Natural killer cell (primary cell): ENCODE measurements at regions not wholly inside any gene's neighbourhood (a gene's known extent, or its start where the extent isn't known, plus 50 kb on each side); places are given as distances from the start of the nearest gene placed in this dataset.

Source experiments
- ATAC-seq, 3 donors: fragments of 150-1000 bp in 2 of 3; fragments of 200-7000 bp in 1 of 3; cut with Tn5 transposase; 1 replicate in 1 of 3; 2 replicates in 2 of 3; pipeline ENCODE4 v1.10.0; 2021; ENCODE audit warnings: mild to moderate bottlenecking in 2 of 3, moderate library complexity in 2 of 3
- DNase-seq, 2 donors: peaks; one replicate each; pipeline versions ENCODE4 v3.0.0 to v3.0.0-alpha.2; 2013 to 2021; ENCODE audit warnings: mixed read lengths in 1 of 2
- H3K27ac ChIP-seq: one replicate; pipeline ENCODE4 v1.5.1; 2013; ENCODE audit warnings: mild to moderate bottlenecking, low read length
- H3K27me3 ChIP-seq: one replicate; pipeline ENCODE4 v1.6.1; 2013; ENCODE audit warnings: low read length; ENCODE audit not compliant: control insufficient read depth, insufficient read depth
- H3K36me3 ChIP-seq: one replicate; pipeline ENCODE4 v1.6.1; 2013; ENCODE audit warnings: low read length; ENCODE audit not compliant: control insufficient read depth, insufficient read depth
- H3K4me1 ChIP-seq: one replicate; pipeline ENCODE4 v1.6.1; 2013; ENCODE audit warnings: low read length; ENCODE audit not compliant: control insufficient read depth, insufficient read depth
- H3K4me3 ChIP-seq: one replicate; pipeline ENCODE4 v1.5.1; 2013; ENCODE audit warnings: low read length
- H3K9me3 ChIP-seq: one replicate; pipeline ENCODE4 v1.6.1; 2013; ENCODE audit warnings: low read length; ENCODE audit not compliant: control insufficient read depth, insufficient read depth
- H3K27ac Mint-ChIP-seq, 2 donors: one replicate each; pipeline ENCODE4 v1.8.0; 2022; ENCODE audit warnings: mild to moderate bottlenecking in 2 of 2, mixed read lengths in 2 of 2, moderate library complexity in 1 of 2
- H3K27me3 Mint-ChIP-seq, 2 donors: one replicate each; pipeline ENCODE4 v1.8.0; 2022; ENCODE audit warnings: low read depth in 2 of 2, mixed read lengths in 2 of 2
- H3K36me3 Mint-ChIP-seq: one replicate; pipeline ENCODE4 v1.8.0; 2022; ENCODE audit warnings: mixed read lengths
- H3K4me1 Mint-ChIP-seq, 2 donors: one replicate each; pipeline ENCODE4 v1.8.0; 2022; ENCODE audit warnings: mixed read lengths in 2 of 2
- H3K4me3 Mint-ChIP-seq: one replicate; pipeline ENCODE4 v1.8.0; 2022; ENCODE audit warnings: mild to moderate bottlenecking, moderate library complexity, mixed read lengths
- H3K9me3 Mint-ChIP-seq, 2 donors: one replicate each; pipeline ENCODE4 v1.8.0; 2022; ENCODE audit warnings: mixed read lengths in 2 of 2
- CTCF ChIP-seq: fragments of 200-600 bp; IDR thresholded peaks from one replicate; pipeline ENCODE4 v1.8.0; 2022; ENCODE audit warnings: antibody characterized with exemption
- WGBS: methylation state at CpG from one replicate; pipeline ENCODE4 v1.1.7; 2013; ENCODE audit warnings: missing lambda C conversion rate; ENCODE audit not compliant: insufficient coverage; 5-methylcytosine and 5-hydroxymethylcytosine counted together
- intact Hi-C: fragments of 100-400 bp; cut with micrococcal nuclease; formaldehyde crosslinking; loops from one replicate; pipeline ENCODE4 v1.14.2; 2022

DNA sequence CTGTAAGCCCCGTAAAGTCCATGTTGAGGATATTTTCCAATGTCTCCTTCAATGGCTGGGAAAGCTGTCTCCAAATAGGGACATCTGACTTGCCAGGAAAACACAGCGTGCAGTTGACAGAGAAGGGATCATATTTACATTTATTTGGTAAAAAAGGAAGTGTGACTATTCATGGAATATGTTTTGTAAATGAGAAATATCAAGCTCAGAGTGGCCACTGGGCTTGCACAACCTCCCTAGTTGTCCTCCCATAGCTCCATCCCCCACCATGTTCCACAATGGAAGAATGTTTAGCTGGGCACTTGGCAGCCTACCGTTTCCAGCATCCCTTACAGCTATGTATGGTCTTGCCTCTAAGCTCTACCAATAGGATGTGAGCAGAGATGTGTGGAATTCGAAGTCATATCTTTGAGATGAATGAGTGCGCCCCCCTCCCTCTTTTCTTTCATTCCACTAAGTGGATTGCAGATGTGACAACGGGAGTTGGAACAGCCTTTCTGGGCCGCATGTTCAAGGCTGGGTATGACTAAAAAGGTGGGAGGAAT, 306.6 kb upstream of the ZMIZ1 start:
- Mint-ChIP-seq H3K4me1 (peaks cover 2% of the 10 kb centered on the region in 2 donors), H3K4me3 (no peak overlapping the region), H3K36me3 (no peaks in the 10 kb centered on the region), H3K27me3 (peaks cover 13 to 14% of the 10 kb centered on the region in 2 donors), H3K27ac (no peak overlapping the region), H3K9me3 (no peaks in the 10 kb centered on the region)
- 87% methylated on average over 5 of the region's 7 CpGs for WGBS
- H3K9me3 ChIP-seq: no peaks in the 10 kb centered on the region
- no peaks in the 10 kb centered on the region for H3K36me3 ChIP-seq
- no peak for TF ChIP-seq CTCF
- no peaks in the 10 kb centered on the region for H3K27me3 ChIP-seq
- DNase-seq (no peak), ATAC-seq (no peak)
- H3K4me1 ChIP-seq: peaks cover 8% of the 10 kb centered on the region
- H3K4me3 ChIP-seq: no peak overlapping the region
- intact Hi-C loops: no loop called here
- no peak overlapping the region for H3K27ac ChIP-seq

DNA sequence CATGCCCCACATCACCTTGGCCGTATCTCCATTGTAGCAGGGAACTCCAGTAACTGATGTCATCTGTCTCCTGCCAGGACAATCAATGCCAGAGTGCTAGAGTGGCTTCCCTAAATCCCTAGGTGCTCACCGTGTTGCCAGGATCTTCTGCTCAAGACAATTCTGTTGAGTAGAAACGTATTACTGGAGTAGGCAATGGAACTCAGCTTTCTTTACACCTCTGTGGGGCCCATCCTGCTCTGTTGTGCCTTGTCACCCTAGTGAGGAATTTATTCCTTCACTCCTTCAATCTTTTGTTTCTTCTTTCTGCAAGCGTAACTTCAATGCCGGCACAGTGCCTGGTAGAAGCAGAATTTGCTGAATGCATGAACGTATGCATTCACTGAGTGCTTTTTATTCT, 305.5 kb upstream of the ZMIZ1 start:
- Histone ChIP-seq H3K27ac (no peak overlapping the region), H3K4me3 (no peak overlapping the region), H3K9me3 (no peaks in the 10 kb centered on the region), H3K36me3 (no peaks in the 10 kb centered on the region), H3K27me3 (no peaks in the 10 kb centered on the region), H3K4me1 (no peaks in the 10 kb centered on the region)
- H3K27ac Mint-ChIP-seq: no peak overlapping the region
- no peaks in the 10 kb centered on the region for H3K4me1 Mint-ChIP-seq
- WGBS: 85% methylated on average over 6 of the region's 6 CpGs
- no peak overlapping the region for H3K4me3 Mint-ChIP-seq
- no peaks in the 10 kb centered on the region for H3K36me3 Mint-ChIP-seq
- TF ChIP-seq CTCF: no peak
- intact Hi-C loops: no loop called here
- ATAC-seq: no peak
- peaks cover 13 to 14% of the 10 kb centered on the region in 2 donors for H3K27me3 Mint-ChIP-seq
- no peak for DNase-seq
- H3K9me3 Mint-ChIP-seq: no peaks in the 10 kb centered on the region

DNA sequence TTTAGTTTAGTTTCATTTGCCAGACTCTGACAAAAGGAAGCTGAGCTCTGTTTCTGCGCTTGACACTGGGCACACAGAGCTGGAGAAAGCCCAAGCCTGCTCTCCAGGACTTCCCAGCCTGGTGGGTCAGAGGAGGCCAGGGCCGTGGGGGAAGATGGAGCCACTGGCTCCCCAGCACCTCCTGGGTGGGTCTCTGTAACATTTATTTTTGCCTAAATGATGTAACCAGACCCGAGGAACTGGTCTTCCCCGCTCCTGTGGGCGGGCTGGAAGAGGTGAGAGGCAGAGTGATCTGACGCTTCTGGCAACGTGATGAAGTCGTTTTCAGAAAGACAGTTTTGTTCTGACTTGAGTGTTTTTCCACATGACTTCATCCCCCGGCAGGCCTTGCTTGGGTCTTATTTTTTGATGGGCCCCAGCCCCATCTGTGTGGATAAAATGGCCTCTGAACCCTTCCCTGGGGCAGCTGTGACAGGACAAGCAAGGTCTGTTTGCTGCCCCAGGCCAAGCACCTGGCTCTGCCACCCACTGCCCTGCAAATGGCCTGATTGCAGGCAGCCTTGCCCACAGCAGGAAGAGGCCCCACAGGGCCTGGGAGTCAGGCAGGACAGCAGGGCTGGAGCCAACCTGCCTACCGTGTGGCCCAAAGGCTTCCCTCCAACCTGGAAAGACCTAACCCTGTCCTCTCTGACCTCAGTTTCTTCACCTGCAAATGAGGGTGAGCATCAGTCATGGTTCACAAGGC, 304.9 kb upstream of the ZMIZ1 start:
- Mint-ChIP-seq H3K27ac (no peak overlapping the region), H3K36me3 (no peaks in the 10 kb centered on the region), H3K27me3 (peaks cover 9 to 11% of the 10 kb centered on the region in 2 donors), H3K4me1 (no peaks in the 10 kb centered on the region), H3K9me3 (no peaks in the 10 kb centered on the region), H3K4me3 (no peak overlapping the region)
- TF ChIP-seq CTCF: no peak
- Histone ChIP-seq H3K27me3 (no peaks in the 10 kb centered on the region), H3K9me3 (no peaks in the 10 kb centered on the region), H3K4me1 (no peaks in the 10 kb centered on the region), H3K4me3 (no peak overlapping the region), H3K27ac (no peak overlapping the region), H3K36me3 (no peaks in the 10 kb centered on the region)
- no peak for DNase-seq
- no peak for ATAC-seq
- 71% methylated on average over 10 of the region's 10 CpGs for WGBS
- intact Hi-C loops: no loop called here

DNA sequence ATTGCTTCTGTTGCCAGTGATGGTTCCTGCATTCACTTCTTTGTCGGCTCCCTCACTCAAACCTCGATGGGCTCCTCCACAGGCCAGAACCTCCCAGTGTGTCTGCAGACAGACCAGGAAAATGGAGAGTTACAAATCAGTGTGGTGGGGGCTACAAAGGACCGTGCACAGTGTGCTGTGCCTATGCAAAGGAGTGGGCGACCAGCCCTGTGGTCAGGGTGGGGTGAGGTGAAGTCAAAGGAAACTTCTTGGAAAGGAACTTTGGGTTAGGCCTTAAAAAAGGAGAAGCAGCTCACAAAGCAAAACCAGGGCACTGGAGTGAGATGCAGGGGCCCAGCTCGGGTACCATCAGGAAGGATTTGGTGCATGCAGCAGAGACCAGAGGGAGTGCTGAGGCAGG, 304.3 kb upstream of the ZMIZ1 start:
- Mint-ChIP-seq H3K36me3 (no peaks in the 10 kb centered on the region), H3K9me3 (no peaks in the 10 kb centered on the region), H3K27me3 (peaks cover 3 to 9% of the 10 kb centered on the region in 2 donors), H3K4me3 (no peak overlapping the region), H3K27ac (no peak overlapping the region), H3K4me1 (no peaks in the 10 kb centered on the region)
- H3K4me3 ChIP-seq: no peak overlapping the region
- WGBS: 66% methylated on average over 5 of the region's 5 CpGs
- H3K4me1 ChIP-seq: no peaks in the 10 kb centered on the region
- intact Hi-C loops: no loop called here
- H3K27me3 ChIP-seq: no peaks in the 10 kb centered on the region
- no peaks in the 10 kb centered on the region for H3K36me3 ChIP-seq
- H3K27ac ChIP-seq: no peak overlapping the region
- no peak for TF ChIP-seq CTCF
- no peaks in the 10 kb centered on the region for H3K9me3 ChIP-seq
- no peak for DNase-seq
- no peak for ATAC-seq
